IMR-90 (cell line): ENCODE measurements at regions not wholly inside any gene's neighbourhood (a gene's known extent, or its start where the extent isn't known, plus 50 kb on each side); places are given as distances from the start of the nearest gene placed in this dataset.

Source experiments
- ATAC-seq: fragments of 200-7000 bp; cut with Tn5 transposase; 2 replicates; pipeline ENCODE4 v1.9.1; 2020; ENCODE audit warnings: low read depth, mild to moderate bottlenecking, moderate library complexity
- BruUV-seq: library from RNA; stranded (reverse); fragments of 400-500 nt; replicated peaks from 2 replicates; lab custom pipeline; 2021; lab: Mats Ljungman, UMichigan
- CTCF ChIA-PET: fragments of 300-600 bp; formaldehyde crosslinking; extraction: SDS; loops from one replicate; lab custom pipeline; 2021; ENCODE audit warnings: antibody characterized with exemption; lab: Yijun Ruan, JAX
- POLR2A ChIA-PET: fragments of 300-600 bp; sonication (Branson Sonifier 250); formaldehyde crosslinking; loops from one replicate; lab custom pipeline; 2022; ENCODE audit warnings: antibody characterized with exemption; ENCODE audit not compliant: unreplicated experiment; lab: Charles Lee
- DNase-seq: peaks from one replicate; pipeline ENCODE4 v3.0.0; 2013
- H2AFZ ChIP-seq: replicated peaks from 2 replicates; pipeline ENCODE3; 2013; ENCODE audit warnings: low read length, mild to moderate bottlenecking; ENCODE audit not compliant: poor library complexity
- H2AK5ac ChIP-seq: 2 replicates; pipeline ENCODE4 v1.6.1; 2013; ENCODE audit warnings: low read depth, low read length, inconsistent platforms
- H2AK9ac ChIP-seq: replicated peaks from 2 replicates; pipeline ENCODE3; 2013; ENCODE audit warnings: mild to moderate bottlenecking, low read depth, low read length, moderate library complexity; ENCODE audit not compliant: poor library complexity
- H2BK120ac ChIP-seq: 2 replicates; pipeline ENCODE4 v1.6.1; 2013; ENCODE audit warnings: low read depth, low read length, inconsistent platforms
- H2BK15ac ChIP-seq: 3 replicates; pipeline ENCODE4 v1.6.1; 2013; ENCODE audit warnings: low read depth, low read length, inconsistent platforms
- H2BK20ac ChIP-seq: 2 replicates; pipeline ENCODE4 v1.6.1; 2013; ENCODE audit warnings: low read depth, mild to moderate bottlenecking, inconsistent platforms, low read length, moderate library complexity
- H2BK5ac ChIP-seq: 2 replicates; pipeline ENCODE4 v1.6.1; 2013; ENCODE audit warnings: mild to moderate bottlenecking, low read depth, low read length, inconsistent platforms; ENCODE audit not compliant: poor library complexity, severe bottlenecking
- H3K14ac ChIP-seq: replicated peaks from 2 replicates; pipeline ENCODE4 v1.6.1; 2013; ENCODE audit warnings: low read depth, low read length, inconsistent platforms
- H3K18ac ChIP-seq: 2 replicates; pipeline ENCODE4 v1.6.1; 2013; ENCODE audit warnings: low read depth, low read length, control low read depth
- H3K23ac ChIP-seq: 2 replicates; pipeline ENCODE4 v1.6.1; 2013; ENCODE audit warnings: low read depth, low read length, inconsistent platforms
- H3K27ac ChIP-seq: 2 replicates; pipeline ENCODE4 v1.5.1; 2013; ENCODE audit warnings: mild to moderate bottlenecking, control low read depth, low read length; ENCODE audit not compliant: insufficient read depth
- H3K27me3 ChIP-seq: 2 replicates; pipeline ENCODE4 v1.6.1; 2013; ENCODE audit warnings: low read length; ENCODE audit not compliant: control insufficient read depth, insufficient read depth
- H3K36me3 ChIP-seq: 2 replicates; pipeline ENCODE4 v1.6.1; 2013; ENCODE audit warnings: low read length, mixed read lengths; ENCODE audit not compliant: control insufficient read depth, insufficient read depth
- H3K4ac ChIP-seq: 2 replicates; pipeline ENCODE4 v1.6.1; 2013; ENCODE audit warnings: low read depth, low read length, inconsistent platforms
- H3K4me1 ChIP-seq: 2 replicates; pipeline ENCODE4 v1.6.1; 2013; ENCODE audit warnings: low read length, mixed read lengths; ENCODE audit not compliant: control insufficient read depth, insufficient read depth
- H3K4me2 ChIP-seq: 2 replicates; pipeline ENCODE4 v1.6.1; 2013; ENCODE audit warnings: low read depth, mild to moderate bottlenecking, control low read depth, low read length, moderate library complexity
- H3K4me3 ChIP-seq: 2 replicates; pipeline ENCODE4 v1.5.1; 2013; ENCODE audit warnings: low read depth, mild to moderate bottlenecking, control low read depth, low read length, moderate library complexity; ENCODE audit not compliant: insufficient read depth
- H3K56ac ChIP-seq: 2 replicates; pipeline ENCODE4 v1.6.1; 2013; ENCODE audit warnings: low read length, inconsistent platforms; ENCODE audit not compliant: insufficient read depth; ENCODE audit errors: extremely low read depth
- H3K79me1 ChIP-seq, 2 experiments: 2 replicates each; pipeline ENCODE4 v1.6.1; 2013; ENCODE audit warnings: low read length in 2 of 2, inconsistent platforms in 1 of 2, low read depth in 1 of 2
- H3K9ac ChIP-seq: 2 replicates; pipeline ENCODE4 v1.6.1; 2013; ENCODE audit warnings: low read depth, low read length, control low read depth
- H3K9me1 ChIP-seq: 2 replicates; pipeline ENCODE4 v1.6.1; 2013; ENCODE audit warnings: low read length, inconsistent platforms; ENCODE audit not compliant: insufficient read depth
- H3K9me3 ChIP-seq: 2 replicates; pipeline ENCODE4 v1.6.1; 2013; ENCODE audit warnings: low read length; ENCODE audit not compliant: control insufficient read depth, insufficient read depth
- H4K20me1 ChIP-seq: 2 replicates; pipeline ENCODE4 v1.6.1; 2013; ENCODE audit warnings: low read length, inconsistent platforms; ENCODE audit not compliant: insufficient read depth
- H4K5ac ChIP-seq: 2 replicates; pipeline ENCODE4 v1.6.1; 2013; ENCODE audit warnings: mild to moderate bottlenecking, low read depth, low read length, control low read depth
- H4K8ac ChIP-seq, 2 experiments: 2 replicates each; pipeline ENCODE4 v1.6.1; 2013; ENCODE audit warnings: low read depth in 2 of 2, low read length in 2 of 2, control low read depth in 1 of 2, inconsistent platforms in 1 of 2
- H4K91ac ChIP-seq: 2 replicates; pipeline ENCODE4 v1.6.1; 2013; ENCODE audit warnings: low read depth, low read length, inconsistent platforms; ENCODE audit not compliant: insufficient read depth
- BHLHE40 ChIP-seq: fragments of 150-350 bp; IDR thresholded peaks from 2 replicates; pipeline ENCODE4 v1.6.1; 2016; ENCODE audit warnings: mild to moderate bottlenecking, low read depth, low read length
- CEBPB ChIP-seq: IDR thresholded peaks from 2 replicates; pipeline ENCODE4 v1.6.1; 2012; ENCODE audit warnings: low read depth, low read length, improper control_type of control experiment
- CHD1 ChIP-seq: IDR thresholded peaks from 2 replicates; pipeline ENCODE4 v1.6.1; 2012; ENCODE audit warnings: low read depth, low read length, improper control_type of control experiment
- MAZ ChIP-seq: IDR thresholded peaks from 2 replicates; pipeline ENCODE4 v1.6.1; 2012; ENCODE audit warnings: low read depth, mild to moderate bottlenecking, low read length, improper control_type of control experiment, moderate library complexity, borderline replicate concordance
- MXI1 ChIP-seq: IDR thresholded peaks from 2 replicates; pipeline ENCODE4 v1.6.1; 2012; ENCODE audit warnings: low read depth, mild to moderate bottlenecking, low read length, moderate library complexity, borderline replicate concordance
- NFE2L2 ChIP-seq: fragments of 150-350 bp; IDR thresholded peaks from 2 replicates; pipeline ENCODE4 v1.6.1; 2016; ENCODE audit warnings: low read depth, mild to moderate bottlenecking, low read length
- POLR2A ChIP-seq: IDR thresholded peaks from 2 replicates; pipeline ENCODE4 v1.6.1; 2012; ENCODE audit warnings: mild to moderate bottlenecking, low read depth, low read length
- RAD21 ChIP-seq: IDR thresholded peaks from 2 replicates; pipeline ENCODE4 v1.6.1; 2012; ENCODE audit warnings: low read length, improper control_type of control experiment
- RCOR1 ChIP-seq: IDR thresholded peaks from 2 replicates; pipeline ENCODE4 v1.6.1; 2012; ENCODE audit warnings: mild to moderate bottlenecking, low read length, improper control_type of control experiment; ENCODE audit not compliant: insufficient replicate concordance
- RFX5 ChIP-seq: IDR thresholded peaks from 2 replicates; pipeline ENCODE4 v1.8.0; 2012; ENCODE audit warnings: low read depth, mild to moderate bottlenecking, low read length, moderate library complexity
- SMC3 ChIP-seq: fragments of 150-350 bp; IDR thresholded peaks from 2 replicates; pipeline ENCODE4 v1.6.1; 2016; ENCODE audit warnings: low read depth, mild to moderate bottlenecking, antibody characterized with exemption, low read length, moderate library complexity
- WGBS, 2 experiments: methylation state at CpG; one replicate each; pipeline versions ENCODE4 v1.1.5 to v1.1.7; 2013; ENCODE audit warnings: missing lambda C conversion rate in 2 of 2; ENCODE audit not compliant: insufficient read length in 1 of 2; ENCODE audit errors: extremely low coverage in 2 of 2; 5-methylcytosine and 5-hydroxymethylcytosine counted together
- dilution Hi-C: fragments of 300-500 bp; cut with HindIII; formaldehyde crosslinking; loops from one replicate; pipeline ENCODE4 v1.14.3; 2018; ENCODE audit warnings: low sequenced_read_pairs; ENCODE audit not compliant: unreplicated experiment
- in situ Hi-C: fragments of 300-500 bp; cut with MboI; formaldehyde crosslinking; loops from 3 replicates; pipeline ENCODE4 v1.14.3; 2019; ENCODE audit warnings: low sequenced_read_pairs, inconsistent platforms, mixed read lengths
- intact Hi-C: fragments of 100-400 bp; cut with micrococcal nuclease; formaldehyde crosslinking; loops from 2 replicates; pipeline ENCODE4 v1.10.0; 2022
- TF ChIP-seq, protein P1 (sequence below): fragments of 150-350 bp; IDR thresholded peaks from 2 replicates; pipeline ENCODE4 v1.6.1; 2017; ENCODE audit warnings: mild to moderate bottlenecking, antibody characterized with exemption, low read length, low read depth
- TF ChIP-seq, protein P2 (sequence below): conservative IDR thresholded peaks from 2 replicates; pipeline ENCODE4 v1.5.1; 2012; ENCODE audit warnings: mild to moderate bottlenecking, low read depth, low read length, improper control_type of control experiment

DNA sequence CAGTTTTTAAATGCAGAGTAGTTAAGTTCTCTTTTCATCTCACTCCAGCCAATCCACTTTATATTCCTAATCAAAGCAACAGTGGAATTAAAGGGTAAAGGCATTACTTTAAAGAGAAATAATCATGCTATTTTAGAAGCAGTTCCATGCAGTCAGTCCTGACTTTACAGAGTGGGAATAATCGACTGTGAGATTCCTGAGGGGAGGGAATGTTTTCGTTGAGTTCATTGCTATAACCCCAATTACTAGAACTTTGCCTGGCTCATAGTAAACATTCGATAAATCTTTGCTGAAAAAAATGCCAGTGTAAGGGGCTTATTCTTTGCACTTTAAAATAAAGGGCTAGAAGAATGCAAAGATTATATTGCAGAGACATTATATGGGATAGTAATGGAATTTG lies 127.2 kb upstream of the ASTN2 start:
- no peak overlapping the region for H4K5ac ChIP-seq
- peaks cover 7% of the 10 kb centered on the region; the same call in 1 of the 2 replicates for H3K9me3 ChIP-seq
- CTCF ChIA-PET: no interaction called here
- H2BK5ac ChIP-seq: no peak overlapping the region
- dilution Hi-C loops: no loop called here
- no peak overlapping the region for H3K4ac ChIP-seq
- H3K9ac ChIP-seq: no peak overlapping the region
- H3K18ac ChIP-seq: no peak overlapping the region
- BruUV-seq: no TSS peak
- no peak overlapping the region for H2AFZ ChIP-seq
- no peak overlapping the region for H3K4me3 ChIP-seq
- H2AK9ac ChIP-seq: no peak overlapping the region
- H3K27me3 ChIP-seq: no peaks in the 10 kb centered on the region
- H2BK120ac ChIP-seq: no peak overlapping the region
- intact Hi-C loops: no loop called here
- H2BK20ac ChIP-seq: no peak overlapping the region
- H3K14ac ChIP-seq: no peak overlapping the region
- no peak overlapping the region for H3K56ac ChIP-seq
- no peaks in the 10 kb centered on the region for H3K4me1 ChIP-seq
- no peak overlapping the region for H4K8ac ChIP-seq
- TF ChIP-seq RAD21 (no peak), MAZ (no peak), RFX5 (no peak), CEBPB (no peak), POLR2A (no peak), CHD1 (no peak), SMC3 (no peak), MXI1 (no peak), BHLHE40 (no peak), RCOR1 (no peak), NFE2L2 (no peak)
- TF ChIP-seq, protein P1, sequence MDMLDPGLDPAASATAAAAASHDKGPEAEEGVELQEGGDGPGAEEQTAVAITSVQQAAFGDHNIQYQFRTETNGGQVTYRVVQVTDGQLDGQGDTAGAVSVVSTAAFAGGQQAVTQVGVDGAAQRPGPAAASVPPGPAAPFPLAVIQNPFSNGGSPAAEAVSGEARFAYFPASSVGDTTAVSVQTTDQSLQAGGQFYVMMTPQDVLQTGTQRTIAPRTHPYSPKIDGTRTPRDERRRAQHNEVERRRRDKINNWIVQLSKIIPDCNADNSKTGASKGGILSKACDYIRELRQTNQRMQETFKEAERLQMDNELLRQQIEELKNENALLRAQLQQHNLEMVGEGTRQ: no peak
- TF ChIP-seq, protein P2, sequence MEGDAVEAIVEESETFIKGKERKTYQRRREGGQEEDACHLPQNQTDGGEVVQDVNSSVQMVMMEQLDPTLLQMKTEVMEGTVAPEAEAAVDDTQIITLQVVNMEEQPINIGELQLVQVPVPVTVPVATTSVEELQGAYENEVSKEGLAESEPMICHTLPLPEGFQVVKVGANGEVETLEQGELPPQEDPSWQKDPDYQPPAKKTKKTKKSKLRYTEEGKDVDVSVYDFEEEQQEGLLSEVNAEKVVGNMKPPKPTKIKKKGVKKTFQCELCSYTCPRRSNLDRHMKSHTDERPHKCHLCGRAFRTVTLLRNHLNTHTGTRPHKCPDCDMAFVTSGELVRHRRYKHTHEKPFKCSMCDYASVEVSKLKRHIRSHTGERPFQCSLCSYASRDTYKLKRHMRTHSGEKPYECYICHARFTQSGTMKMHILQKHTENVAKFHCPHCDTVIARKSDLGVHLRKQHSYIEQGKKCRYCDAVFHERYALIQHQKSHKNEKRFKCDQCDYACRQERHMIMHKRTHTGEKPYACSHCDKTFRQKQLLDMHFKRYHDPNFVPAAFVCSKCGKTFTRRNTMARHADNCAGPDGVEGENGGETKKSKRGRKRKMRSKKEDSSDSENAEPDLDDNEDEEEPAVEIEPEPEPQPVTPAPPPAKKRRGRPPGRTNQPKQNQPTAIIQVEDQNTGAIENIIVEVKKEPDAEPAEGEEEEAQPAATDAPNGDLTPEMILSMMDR: no peak
- H2AK5ac ChIP-seq: no peak overlapping the region
- ATAC-seq (no peak), DNase-seq (no peak)
- H2BK15ac ChIP-seq: no peak overlapping the region
- H3K9me1 ChIP-seq: no peaks in the 10 kb centered on the region
- POLR2A ChIA-PET: no interaction called here
- no peak overlapping the region for H3K4me2 ChIP-seq
- no CpG with 5 or more reads among the region's 3 CpGs for WGBS, 2 experiments
- in situ Hi-C loops: no loop called here
- no peak overlapping the region for H4K91ac ChIP-seq
- H3K23ac ChIP-seq: no peak overlapping the region
- H3K36me3 ChIP-seq: no peaks in the 10 kb centered on the region
- no peaks in the 10 kb centered on the region for H4K20me1 ChIP-seq
- H3K27ac ChIP-seq: no peak overlapping the region
- H3K79me1 ChIP-seq: no peaks in the 10 kb centered on the region
